Erythroblast (primary cell): ENCODE measurements at regions not wholly inside any gene's neighbourhood (a gene's known extent, or its start where the extent isn't known, plus 50 kb on each side); places are given as distances from the start of the nearest gene placed in this dataset.

Source experiments
- GATA1 ChIP-seq: IDR thresholded peaks from 2 replicates; pipeline ENCODE4 v1.6.1; 2011; ENCODE audit warnings: low read depth, mild to moderate bottlenecking, control low read depth, low read length, moderate library complexity
- POLR2A ChIP-seq: IDR thresholded peaks from 2 replicates; pipeline ENCODE4 v1.6.1; 2011; ENCODE audit warnings: mild to moderate bottlenecking, low read length

DNA sequence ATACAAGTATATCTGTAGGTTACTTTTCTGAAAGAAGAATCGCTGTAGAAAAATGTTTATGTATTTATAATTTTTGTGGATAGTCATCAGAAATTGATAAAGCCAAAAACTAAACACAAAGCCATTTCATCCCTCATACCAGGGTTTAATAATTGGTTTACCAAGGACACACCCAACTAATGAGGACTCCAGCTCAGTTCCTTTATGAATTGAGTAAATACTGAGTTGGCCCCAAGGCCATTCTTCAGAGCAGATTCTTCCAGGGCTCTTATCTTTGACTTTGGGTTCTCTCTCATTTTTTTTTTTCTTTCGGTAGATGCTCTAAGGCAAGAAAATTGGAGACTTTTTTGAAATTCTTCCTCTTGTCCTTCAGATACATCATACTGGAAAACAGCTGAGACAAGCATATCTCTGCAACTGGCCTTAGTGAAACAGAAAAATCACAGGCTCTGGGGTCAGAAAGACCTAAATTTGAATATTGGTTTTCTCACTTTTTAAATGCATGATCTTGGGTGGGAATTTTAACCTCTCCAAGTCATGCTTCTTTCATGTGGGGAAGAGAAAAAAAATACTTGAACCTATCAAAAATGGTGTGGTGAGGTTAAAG, 401.8 kb downstream of the ARHGEF28 start:
- no peak for TF ChIP-seq POLR2A
- no peak for TF ChIP-seq GATA1
